NOMO-1 treated with DMSO at 0.1 percent for 48 hours (cell line): ENCODE measurements at regions not wholly inside any gene's neighbourhood (a gene's known extent, or its start where the extent isn't known, plus 50 kb on each side); places are given as distances from the start of the nearest gene placed in this dataset.
"Not testable (repeated sequence)": the region's sequence is repeated elsewhere in the genome, so short reads cannot be mapped to it uniquely, and the experiment has no call there.

Source experiments
- DNase-seq: peaks from one replicate; lab custom pipeline; 2025; ENCODE audit not compliant: unreplicated experiment; lab: John Stamatoyannopoulos, UW

DNA sequence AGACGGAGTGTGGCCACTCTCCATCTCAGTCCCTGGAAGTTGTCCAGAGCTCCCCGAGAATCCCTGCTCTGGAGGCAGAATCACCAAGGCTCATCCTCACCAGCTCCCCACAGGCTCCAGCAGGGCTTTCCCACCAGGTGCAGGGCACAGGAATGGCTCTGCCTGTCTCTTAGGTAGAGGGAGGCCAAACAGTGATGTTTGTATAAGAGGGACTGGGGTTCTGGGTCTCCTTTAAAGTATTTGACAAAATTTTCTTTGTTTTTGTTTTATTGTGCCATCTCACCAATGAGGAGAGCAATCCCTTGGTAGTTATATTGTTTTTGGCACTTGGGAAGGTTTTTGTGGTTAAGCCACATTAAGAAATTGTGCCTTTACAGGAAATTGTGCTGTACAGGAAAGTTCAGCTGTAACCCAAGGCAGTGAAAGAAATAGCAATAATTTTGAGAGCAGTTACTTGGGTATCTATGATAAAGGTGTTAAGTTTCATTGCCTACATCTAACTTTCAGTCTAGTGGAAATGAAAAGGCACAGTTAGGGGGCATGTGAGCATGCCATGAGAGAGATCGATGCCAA is 219.3 kb upstream of the PRSS58 start:
- no peak for DNase-seq

DNA sequence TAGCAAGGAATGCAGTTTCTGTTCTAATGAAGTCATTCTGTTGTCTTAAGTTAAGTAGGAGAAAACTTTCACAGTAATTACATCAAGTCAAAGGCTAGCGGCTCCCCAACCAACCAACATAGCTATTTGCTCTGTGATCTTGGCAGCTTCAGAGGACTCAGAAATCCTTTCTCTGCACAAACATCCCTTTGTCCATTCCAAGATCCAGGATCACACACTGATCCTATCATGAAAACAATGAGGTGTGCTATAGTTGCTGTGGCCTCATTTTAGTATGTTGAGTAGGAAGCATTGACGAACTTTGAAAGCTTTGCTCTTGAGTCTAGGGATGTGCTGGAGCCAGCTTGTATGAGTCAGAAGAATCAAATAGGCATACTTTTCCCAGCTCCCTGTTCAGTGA is 218.2 kb upstream of the PRSS58 start:
- no peak for DNase-seq

DNA sequence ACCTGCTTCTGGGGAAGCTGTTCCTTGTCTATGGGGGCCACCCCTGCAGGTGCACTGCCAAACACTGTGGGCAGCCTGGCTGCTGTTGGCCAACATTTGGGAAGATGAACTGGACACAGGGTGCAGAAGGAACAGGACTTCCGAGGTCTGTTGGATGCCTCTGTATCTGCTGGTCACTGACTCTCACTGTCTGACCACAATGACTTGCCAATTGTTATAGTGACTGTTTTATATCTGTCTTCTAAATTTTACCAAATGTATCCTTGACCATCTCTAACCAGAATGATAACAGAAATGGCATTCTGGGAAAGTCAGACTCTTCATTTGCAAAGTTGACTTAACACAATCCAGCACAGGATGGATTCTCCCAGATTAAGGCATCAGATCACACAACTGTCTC is 214.0 kb upstream of the PRSS58 start:
- DNase-seq = no peak

DNA sequence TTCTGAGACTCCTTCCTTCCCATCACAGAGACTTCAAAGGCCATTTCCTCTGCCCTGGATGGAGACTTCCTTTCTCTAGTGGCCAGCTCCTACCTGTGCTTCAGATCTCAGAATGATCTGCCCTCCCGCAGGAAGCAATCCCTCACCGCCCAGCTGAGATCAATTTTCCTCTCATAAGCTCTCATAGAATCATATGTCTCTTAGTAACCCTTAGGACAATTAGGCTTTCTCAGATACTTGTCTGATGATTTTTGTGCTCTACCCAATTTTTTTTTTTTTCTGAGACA is 212.6 kb upstream of the PRSS58 start:
- DNase-seq = no peak

DNA sequence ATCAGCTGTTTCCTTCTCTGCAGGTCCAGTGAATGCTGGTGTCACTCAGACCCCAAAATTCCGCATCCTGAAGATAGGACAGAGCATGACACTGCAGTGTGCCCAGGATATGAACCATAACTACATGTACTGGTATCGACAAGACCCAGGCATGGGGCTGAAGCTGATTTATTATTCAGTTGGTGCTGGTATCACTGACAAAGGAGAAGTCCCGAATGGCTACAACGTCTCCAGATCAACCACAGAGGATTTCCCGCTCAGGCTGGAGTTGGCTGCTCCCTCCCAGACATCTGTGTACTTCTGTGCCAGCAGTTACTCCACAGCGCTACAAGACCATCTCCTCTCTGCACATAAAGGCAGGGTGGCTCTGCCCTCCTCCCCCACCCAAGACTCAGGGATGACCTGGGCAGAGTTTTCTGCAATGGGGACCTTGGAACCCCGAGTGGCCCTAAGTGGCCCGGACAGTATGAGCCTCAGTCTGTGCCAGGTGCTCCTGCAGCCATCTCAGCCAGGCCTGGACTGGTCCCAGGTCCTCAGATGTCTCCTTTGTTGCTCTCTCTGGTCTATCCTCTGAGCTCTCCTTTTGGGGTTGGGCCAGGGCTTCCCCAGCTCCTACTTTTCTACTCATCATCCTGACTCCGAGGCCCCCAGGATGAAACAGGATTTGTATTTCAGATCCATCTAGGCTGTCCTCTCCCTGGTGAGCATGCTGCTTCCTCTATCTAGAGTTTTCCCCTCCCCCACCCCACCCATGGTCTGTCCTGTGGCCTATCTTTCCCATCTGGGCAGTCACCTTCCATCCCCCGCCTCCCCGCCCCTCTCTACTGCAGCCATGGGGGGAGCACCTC is 212.1 kb upstream of the PRSS58 start:
- DNase-seq = no peak

DNA sequence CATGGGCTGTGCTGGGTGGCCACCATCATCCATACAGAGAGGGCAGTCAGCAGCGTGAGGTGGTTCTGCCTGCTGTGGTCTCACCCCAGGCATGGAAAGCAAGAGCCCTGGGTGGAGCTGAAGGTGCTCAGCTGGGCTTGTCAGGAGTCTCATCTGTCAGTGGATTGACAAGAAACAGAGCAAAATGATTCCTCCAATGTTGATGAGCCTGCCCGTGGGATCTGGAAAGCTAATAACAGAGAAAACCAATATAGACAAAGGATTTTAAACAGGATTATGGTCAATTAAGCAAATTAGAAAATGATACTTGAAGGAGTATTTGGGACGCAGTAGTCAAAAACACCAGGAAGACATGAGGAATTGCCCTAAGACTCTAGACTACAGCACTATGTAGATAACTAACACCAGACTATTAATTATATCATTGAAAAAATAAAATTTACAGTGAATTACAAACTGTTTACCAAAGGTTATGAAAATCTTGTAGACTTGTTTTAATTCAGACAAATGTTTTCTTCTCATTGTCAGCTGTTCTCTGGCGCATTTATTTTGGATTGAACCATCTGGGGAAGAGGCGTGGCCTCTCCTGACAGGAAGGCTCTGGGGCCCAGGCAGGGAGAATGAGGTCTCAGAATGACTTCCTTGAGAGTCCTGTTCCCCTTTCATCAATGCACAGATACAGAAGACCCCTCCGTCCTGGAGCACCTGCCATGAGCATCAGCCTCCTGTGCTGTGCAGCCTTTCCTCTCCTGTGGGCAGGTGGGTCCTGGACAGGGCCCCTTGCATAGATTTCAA is 211.2 kb upstream of the PRSS58 start:
- DNase-seq = no peak

DNA sequence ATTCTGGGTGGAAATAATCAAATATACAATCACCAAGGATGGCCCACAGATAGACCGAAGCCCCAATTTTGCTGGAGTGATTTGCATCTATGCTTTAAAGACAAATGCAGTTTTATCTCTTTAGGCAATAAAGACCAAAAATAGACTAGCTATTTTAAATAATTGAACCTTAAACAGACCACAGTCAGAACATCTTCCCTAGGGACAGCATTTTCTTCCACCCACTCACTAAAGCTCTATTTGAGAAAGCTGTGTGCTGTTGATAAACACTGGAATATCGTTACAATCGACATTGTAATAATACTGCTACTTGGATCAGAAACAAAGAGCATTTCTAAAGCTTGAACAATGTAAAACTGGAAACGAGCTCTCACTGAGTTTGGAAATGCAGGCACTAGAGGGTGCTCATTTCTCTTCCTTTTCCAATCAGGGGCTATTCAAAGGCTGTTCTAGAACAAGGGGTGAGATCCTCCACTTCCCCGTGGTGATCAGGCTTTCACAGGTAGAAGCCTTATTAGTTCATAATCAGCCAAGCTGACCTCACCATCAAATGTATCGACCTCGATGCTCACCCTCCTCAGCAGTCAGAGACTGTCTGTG is 209.3 kb upstream of the PRSS58 start:
- not testable (repeated sequence) for DNase-seq

DNA sequence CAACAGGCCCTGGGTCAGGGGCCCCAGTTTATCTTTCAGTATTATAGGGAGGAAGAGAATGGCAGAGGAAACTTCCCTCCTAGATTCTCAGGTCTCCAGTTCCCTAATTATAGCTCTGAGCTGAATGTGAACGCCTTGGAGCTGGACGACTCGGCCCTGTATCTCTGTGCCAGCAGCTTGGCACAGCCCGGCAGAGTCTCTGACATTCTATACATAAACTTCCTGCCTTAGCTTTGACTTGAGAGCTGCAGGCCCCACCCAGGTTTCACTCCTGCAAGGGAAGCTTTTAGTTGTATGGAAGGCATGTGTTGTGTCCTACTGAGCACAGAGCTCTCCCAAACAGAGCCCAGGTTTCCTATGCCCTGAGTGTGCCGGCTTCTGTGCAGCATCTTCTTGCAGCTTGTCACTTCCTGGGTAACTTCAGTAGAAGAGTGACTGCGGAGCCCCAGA is 205.6 kb upstream of the PRSS58 start:
- no peak for DNase-seq

DNA sequence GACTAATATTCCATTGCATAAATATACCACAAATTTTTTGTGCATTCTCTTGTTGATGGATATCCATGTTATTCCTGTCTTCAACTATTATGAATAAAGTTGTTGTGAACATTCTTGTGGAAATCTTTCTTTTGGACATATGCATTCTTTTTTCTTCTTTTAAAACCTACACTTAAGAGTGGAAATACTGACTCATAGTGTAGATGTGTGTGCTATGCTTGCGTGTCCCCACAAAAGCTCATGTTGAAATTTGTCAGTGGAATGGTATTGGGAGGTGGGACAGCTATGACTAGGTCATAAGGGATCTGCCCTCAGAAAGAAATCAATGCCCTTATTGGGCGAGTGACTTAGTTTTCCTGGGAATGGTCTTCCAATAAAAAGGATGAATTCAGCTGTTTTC is 203.6 kb upstream of the PRSS58 start:
- DNase-seq = no peak

DNA sequence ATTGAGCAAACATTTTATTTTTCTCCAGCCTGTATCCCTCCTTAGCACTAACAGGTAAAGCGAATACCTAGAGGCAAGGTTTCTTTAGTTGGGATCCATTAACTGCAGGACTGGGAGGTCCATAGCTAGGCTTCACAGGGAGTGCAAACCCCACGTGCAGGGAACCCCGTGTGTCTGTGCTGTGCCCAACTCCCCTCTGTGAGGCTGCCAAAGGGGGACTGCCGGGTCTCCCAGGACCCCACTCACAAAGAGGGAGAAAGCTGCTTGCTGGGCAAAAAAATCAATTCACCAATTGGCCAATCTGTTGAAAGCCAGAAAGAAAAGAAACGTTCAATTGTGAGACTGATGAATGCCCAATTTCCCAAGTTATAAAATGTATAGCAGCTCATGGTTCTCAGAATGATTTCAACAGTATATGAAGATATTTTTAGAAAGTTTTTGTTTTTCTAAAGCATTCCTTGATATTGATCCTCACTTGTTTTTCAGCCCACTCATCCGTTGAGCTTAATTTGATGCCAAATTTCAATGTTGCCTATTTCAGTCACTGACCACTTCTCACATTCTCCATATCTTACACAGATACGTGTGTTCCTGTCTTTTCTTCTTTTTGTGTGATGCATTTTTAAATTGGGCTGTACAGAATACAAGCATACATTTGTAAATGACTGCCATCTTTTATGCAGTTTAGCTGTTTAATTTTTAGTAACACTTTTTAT is 202.7 kb upstream of the PRSS58 start:
- no peak for DNase-seq

DNA sequence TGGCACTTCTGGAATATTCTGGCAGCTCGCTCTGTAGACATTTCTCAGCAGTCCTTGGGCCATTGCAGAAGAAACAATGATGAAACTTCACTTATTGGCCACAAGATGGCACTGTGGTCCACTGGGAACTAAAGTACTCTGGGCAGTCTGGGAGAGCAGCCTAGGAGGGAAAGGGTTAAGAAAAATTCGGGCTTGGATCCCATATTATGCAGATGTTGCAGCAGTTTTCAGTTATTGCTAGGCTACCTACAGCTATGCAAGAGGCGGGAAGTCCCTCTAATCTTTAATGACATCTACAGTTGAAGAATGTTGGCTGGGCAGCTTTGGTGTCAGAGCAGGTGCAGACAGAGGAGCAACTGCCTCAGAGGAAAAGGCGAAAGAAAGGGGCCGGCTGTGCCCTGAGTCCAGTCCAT is 201.7 kb upstream of the PRSS58 start:
- peak; percentile 37 for DNase-seq

DNA sequence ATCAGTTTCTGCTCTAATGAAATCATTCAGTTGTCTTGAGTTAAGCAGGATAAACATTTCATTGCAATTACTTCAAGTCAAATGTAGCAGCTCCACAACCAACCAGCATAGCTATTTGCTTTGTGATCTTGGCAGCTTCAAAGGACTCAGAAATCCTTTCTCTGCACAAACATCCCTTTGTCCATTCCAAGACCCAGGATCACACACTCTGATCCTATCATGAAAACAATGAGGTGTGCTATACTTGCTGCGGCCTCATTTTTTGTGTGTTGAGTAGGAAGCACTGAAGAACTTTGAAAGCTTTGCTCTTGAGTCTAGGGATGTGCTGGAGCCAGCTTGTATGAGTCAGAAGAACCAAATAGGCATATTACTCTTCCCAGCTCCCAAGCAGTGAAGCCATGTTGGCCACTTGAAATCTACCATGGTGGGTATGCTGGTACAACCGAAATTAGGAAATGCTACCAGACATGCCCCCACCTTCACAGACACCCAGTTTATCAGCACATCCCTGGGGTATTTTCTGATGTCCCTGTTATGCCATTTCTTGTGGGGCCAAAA is 199.4 kb upstream of the PRSS58 start:
- DNase-seq = no peak

DNA sequence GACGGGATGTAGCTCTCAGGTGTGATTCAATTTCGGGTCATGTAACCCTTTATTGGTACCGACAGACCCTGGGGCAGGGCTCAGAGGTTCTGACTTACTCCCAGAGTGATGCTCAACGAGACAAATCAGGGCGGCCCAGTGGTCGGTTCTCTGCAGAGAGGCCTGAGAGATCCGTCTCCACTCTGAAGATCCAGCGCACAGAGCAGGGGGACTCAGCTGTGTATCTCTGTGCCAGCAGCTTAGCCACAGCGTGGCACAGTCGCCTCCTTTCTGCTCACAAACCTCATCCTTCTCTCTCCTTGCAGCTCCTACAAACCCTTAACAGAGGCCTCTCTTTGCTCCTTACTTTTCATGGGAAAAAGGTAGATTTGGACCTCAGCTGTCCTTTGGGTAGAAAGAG is 197.5 kb upstream of the PRSS58 start:
- DNase-seq = no peak

DNA sequence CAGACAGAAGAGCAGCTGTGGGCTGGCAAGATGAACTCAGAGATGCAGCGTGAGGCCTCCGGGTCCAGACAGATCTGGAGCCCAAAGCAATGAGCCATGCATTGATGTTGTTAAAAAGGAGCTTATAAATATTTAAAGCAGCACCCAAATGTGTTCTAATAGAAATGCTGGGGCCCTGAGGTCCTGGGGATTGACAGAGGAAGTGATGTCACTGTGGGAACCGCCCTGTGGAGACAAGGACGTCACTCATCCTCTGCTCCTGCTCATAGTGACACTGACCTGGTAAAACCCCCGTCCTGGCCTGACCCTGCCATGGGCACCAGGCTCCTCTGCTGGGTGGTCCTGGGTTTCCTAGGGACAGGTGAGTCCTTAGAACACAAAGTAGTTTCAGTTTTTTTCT is 197.0 kb upstream of the PRSS58 start:
- no peak for DNase-seq

DNA sequence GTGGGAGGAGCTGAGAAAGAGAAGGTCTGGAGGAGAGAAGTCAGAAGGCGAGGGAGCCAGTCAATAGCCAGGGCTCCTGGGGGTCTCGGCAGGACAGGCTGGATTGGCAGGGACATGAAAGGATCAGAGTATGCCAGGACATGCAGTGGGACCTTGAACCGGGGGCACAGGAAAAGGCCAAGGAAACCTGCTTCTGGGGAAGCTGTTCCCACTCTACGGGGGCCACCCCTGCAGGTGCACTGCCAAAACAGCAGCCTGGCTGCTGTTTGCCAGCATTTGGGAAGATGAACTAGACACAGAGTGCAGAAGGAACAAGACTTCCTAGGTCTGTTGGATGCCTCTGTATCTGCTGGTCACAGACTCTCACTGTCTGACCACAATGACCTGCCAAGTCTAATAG is 194.9 kb upstream of the PRSS58 start:
- no peak for DNase-seq

DNA sequence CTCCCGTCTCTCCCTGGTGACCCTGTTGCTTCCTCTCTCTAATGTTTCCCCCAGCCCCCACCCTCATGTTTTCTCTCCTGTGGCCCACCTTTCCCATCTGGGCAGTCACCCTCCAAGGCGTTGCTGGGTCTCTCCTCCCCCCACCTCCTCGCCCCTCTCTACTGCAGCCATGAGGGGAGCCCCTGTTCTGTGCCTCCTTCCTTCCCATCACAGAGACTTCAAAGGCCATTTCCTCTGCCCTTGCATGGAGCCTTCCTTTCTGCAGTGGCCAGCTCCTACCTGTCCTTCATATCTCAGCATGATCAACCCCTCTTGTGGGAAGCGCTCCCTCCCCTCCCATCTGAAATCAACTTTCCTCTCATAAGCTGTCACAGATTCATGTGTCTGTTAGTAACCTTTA is 194.0 kb upstream of the PRSS58 start:
- no peak for DNase-seq

DNA sequence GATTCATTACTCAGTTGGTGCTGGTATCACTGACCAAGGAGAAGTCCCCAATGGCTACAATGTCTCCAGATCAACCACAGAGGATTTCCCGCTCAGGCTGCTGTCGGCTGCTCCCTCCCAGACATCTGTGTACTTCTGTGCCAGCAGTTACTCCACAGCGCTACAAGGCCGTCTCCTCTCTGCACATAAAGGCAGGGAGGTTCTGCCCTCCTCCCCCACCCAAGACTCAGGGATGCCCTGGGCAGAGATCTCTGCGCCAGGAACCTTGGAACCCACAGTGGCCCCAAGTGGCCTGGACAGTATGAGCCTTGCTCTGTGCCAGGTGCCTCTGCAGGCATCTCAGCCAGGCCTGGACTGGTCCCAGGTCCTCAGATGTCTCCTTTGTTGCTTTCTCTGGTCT is 193.4 kb upstream of the PRSS58 start:
- DNase-seq = no peak

DNA sequence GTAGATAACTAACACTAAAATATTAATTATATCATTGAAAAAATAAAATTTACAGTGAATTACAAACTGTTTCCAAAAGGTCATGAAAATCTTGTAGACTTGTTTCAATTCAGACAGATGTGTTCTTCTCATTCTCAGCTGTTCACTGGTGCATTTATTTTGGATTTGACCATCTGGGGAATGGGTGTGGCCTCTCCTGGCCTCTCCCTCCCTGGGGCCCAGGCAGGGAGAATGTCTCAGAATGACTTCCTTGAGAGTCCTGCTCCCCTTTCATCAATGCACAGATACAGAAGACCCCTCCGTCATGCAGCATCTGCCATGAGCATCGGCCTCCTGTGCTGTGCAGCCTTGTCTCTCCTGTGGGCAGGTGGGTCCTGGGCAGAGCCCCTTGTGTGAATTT is 192.8 kb upstream of the PRSS58 start:
- DNase-seq = no peak

DNA sequence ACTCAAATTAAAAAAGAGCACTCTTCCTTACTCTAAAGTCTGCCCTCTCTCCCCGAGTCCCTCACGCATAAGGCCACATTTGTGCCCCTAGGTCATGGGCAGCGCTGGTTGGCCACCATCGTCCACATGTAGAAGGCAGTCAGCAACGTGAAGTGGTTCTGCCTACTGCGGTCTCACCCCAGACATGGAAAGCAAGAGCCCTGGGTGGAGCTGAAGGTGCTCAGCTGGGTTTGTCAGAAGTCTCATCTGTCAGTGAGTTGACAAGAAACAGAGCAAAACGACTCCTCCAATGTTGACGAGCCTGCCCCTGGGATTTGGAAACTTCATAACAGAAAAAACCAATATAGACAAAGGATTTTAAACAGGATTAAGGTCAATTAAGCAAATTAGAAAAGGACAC is 192.3 kb upstream of the PRSS58 start:
- DNase-seq = no peak

DNA sequence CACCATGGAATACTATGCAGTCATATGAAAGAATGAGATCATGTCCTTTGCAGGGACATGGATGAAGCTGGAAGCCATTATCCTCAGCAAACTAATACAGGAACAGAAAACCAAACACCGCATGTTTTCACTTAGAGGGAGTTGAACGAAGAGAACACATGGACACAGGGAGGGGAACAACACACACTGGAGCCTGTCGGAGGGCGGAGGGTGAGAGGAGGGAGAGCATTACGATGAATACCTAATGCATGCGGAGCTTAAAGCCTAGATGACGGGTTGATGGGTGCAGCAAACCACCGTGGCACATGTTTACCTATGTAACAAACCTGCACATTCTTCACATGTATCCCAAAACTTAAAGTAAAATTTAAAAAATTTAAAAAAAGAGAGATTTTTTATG is 191.0 kb upstream of the PRSS58 start:
- DNase-seq = not testable (repeated sequence)

DNA sequence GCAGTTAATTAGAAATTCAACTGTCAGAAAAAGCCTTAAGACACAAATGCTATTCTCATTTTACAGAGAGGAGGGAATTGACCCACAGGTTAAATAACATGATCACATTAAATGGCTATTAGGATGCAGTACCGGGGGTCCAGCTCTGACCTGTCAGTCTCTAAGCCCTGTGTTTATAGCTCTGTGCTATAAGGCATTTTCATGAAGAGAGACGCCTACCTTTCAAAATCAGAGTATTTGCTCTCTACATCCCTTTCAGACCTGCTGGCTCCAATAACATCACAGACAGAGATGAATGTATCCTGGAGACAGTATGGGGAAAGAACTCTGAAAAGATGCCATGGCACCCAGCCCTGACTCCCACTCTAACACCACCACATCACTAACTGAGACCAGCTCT is 189.9 kb upstream of the PRSS58 start:
- DNase-seq = no peak
